Liver (tissue), 8 donors: ENCODE measurements at regions not wholly inside any gene's neighbourhood (a gene's known extent, or its start where the extent isn't known, plus 50 kb on each side); places are given as distances from the start of the nearest gene placed in this dataset.

Experiments
- DNase-seq: peaks from one replicate; pipeline ENCODE4 v3.0.0-alpha.2; 2017; ENCODE audit warnings: low spot score
- H3K27ac ChIP-seq, 2 donors: one replicate each; pipeline ENCODE4 v1.7.0; 2013; ENCODE audit warnings: inconsistent platforms in 2 of 2, low read length in 2 of 2, control low read depth in 1 of 2, low read depth in 1 of 2, mild to moderate bottlenecking in 1 of 2
- H3K27me3 ChIP-seq, 4 donors: one replicate each; pipeline versions ENCODE4 v1.6.1 to v1.7.0; 2013; ENCODE audit warnings: low read length in 3 of 4, inconsistent platforms in 1 of 4, mild to moderate bottlenecking in 1 of 4, moderate library complexity in 1 of 4; ENCODE audit not compliant: control insufficient read depth in 4 of 4, insufficient read depth in 4 of 4
- H3K36me3 ChIP-seq, 4 donors: one replicate each; pipeline versions ENCODE4 v1.6.1 to v1.7.0; 2013; ENCODE audit warnings: low read length in 3 of 4, mild to moderate bottlenecking in 3 of 4, low read depth in 1 of 4, moderate library complexity in 1 of 4; ENCODE audit not compliant: control insufficient read depth in 4 of 4, insufficient read depth in 3 of 4
- H3K4me1 ChIP-seq, 4 donors: one replicate each; pipeline versions ENCODE4 v1.6.1 to v1.7.0; 2013; ENCODE audit warnings: low read length in 3 of 4, mild to moderate bottlenecking in 3 of 4, moderate library complexity in 1 of 4; ENCODE audit not compliant: control insufficient read depth in 4 of 4, insufficient read depth in 4 of 4
- H3K4me3 ChIP-seq, 3 donors: one replicate each; pipeline versions ENCODE4 v1.6.1 to v1.7.0; 2013; ENCODE audit warnings: low read length in 3 of 3, control low read depth in 1 of 3, low read depth in 1 of 3, mild to moderate bottlenecking in 1 of 3
- H3K9ac ChIP-seq, 2 donors: one replicate each; pipeline ENCODE4 v1.7.0; 2013; ENCODE audit warnings: low read length in 2 of 2, mild to moderate bottlenecking in 2 of 2, moderate library complexity in 2 of 2, control low read depth in 1 of 2, low read depth in 1 of 2
- H3K9me3 ChIP-seq, 4 donors: one replicate each; pipeline versions ENCODE4 v1.6.1 to v1.7.0; 2013; ENCODE audit warnings: low read length in 3 of 4; ENCODE audit not compliant: control insufficient read depth in 4 of 4
- ATF3 ChIP-seq: IDR thresholded peaks from 2 replicates; pipeline ENCODE4 v1.6.1; 2016; ENCODE audit warnings: antibody characterized with exemption
- CTCF ChIP-seq: fragments of 150-350 bp; IDR thresholded peaks from 2 replicates; pipeline ENCODE4 v1.5.1; 2017; ENCODE audit warnings: improper control_type of control experiment, low read depth, low read length; ENCODE audit not compliant: missing input control
- EGR1 ChIP-seq, 2 donors: IDR thresholded peaks; 2 replicates each; pipeline ENCODE4 v1.6.1; 2016 to 2018; ENCODE audit warnings: antibody characterized with exemption in 2 of 2, low read depth in 2 of 2
- FOXA1 ChIP-seq: IDR thresholded peaks from 2 replicates; pipeline ENCODE4 v1.6.1; 2016; ENCODE audit warnings: antibody characterized with exemption
- FOXA2 ChIP-seq: IDR thresholded peaks from 2 replicates; pipeline ENCODE4 v1.6.1; 2016; ENCODE audit warnings: antibody characterized with exemption
- GABPA ChIP-seq, 2 donors: IDR thresholded peaks in 1 of 2; conservative IDR thresholded peaks in 1 of 2; 2 replicates each; pipeline ENCODE4 v1.6.1; 2016; ENCODE audit warnings: antibody characterized with exemption in 2 of 2, mild to moderate bottlenecking in 1 of 2, moderate library complexity in 1 of 2
- HNF4A ChIP-seq, 2 donors: conservative IDR thresholded peaks; 2 replicates each; pipeline ENCODE4 v1.6.1; 2016; ENCODE audit warnings: antibody characterized with exemption in 2 of 2, mild to moderate bottlenecking in 2 of 2
- HNF4G ChIP-seq: IDR thresholded peaks from 2 replicates; pipeline ENCODE4 v1.6.1; 2016; ENCODE audit warnings: antibody characterized with exemption
- JUND ChIP-seq, 2 donors: IDR thresholded peaks; 2 replicates each; pipeline ENCODE4 v1.6.1; 2016; ENCODE audit warnings: antibody characterized with exemption in 2 of 2
- NR2F2 ChIP-seq: IDR thresholded peaks from 2 replicates; pipeline ENCODE4 v1.6.1; 2016; ENCODE audit warnings: antibody characterized with exemption
- RAD21 ChIP-seq, 2 donors: IDR thresholded peaks; 2 replicates each; pipeline ENCODE4 v1.6.1; 2016; ENCODE audit warnings: antibody characterized with exemption in 2 of 2, mild to moderate bottlenecking in 2 of 2
- RXRA ChIP-seq, 2 donors: IDR thresholded peaks; 2 replicates each; pipeline ENCODE4 v1.6.1; 2017 to 2018; ENCODE audit warnings: antibody characterized with exemption in 2 of 2, mild to moderate bottlenecking in 1 of 2
- SP1 ChIP-seq: IDR thresholded peaks from 2 replicates; pipeline ENCODE4 v1.6.1; 2018; ENCODE audit warnings: antibody characterized with exemption, mild to moderate bottlenecking
- TAF1 ChIP-seq: conservative IDR thresholded peaks from 2 replicates; pipeline ENCODE4 v1.6.1; 2016; ENCODE audit warnings: antibody characterized with exemption, mild to moderate bottlenecking
- YY1 ChIP-seq: IDR thresholded peaks from 2 replicates; pipeline ENCODE4 v1.6.1; 2016; ENCODE audit warnings: antibody characterized with exemption, mild to moderate bottlenecking
- WGBS: extraction: QIAGEN DNeasy Blood & Tissue Kit; methylation state at CpG from one replicate; pipeline ENCODE4 v1.1.7; 2013; 5-methylcytosine and 5-hydroxymethylcytosine counted together
- TF ChIP-seq, protein P1 (sequence below): IDR thresholded peaks from 2 replicates; pipeline ENCODE4 v1.6.1; 2016; ENCODE audit warnings: antibody characterized with exemption
- TF ChIP-seq, protein P2 (sequence below): IDR thresholded peaks from 2 replicates; pipeline ENCODE4 v1.6.1; 2016; ENCODE audit warnings: antibody characterized with exemption, mild to moderate bottlenecking
- TF ChIP-seq, protein P3 (sequence below): IDR thresholded peaks from 2 replicates; pipeline ENCODE4 v1.6.1; 2016; ENCODE audit warnings: antibody characterized with exemption
- donor health status: healthy.
- donor health status: healthy.
- donor health status: healthy.
- donor health status: healthy.
- donor health status: healthy.

- no peaks in the 10 kb centered on the region for H3K4me1 ChIP-seq
- H3K9ac ChIP-seq = no peak overlapping the region
- WGBS = 97% methylated on average over 1 of the region's 1 CpG
- TF ChIP-seq TAF1 (no peak), JUND (IDR thresholded peaks at IDR 0.05) (no peak), HNF4A (conservative IDR thresholded peaks at IDR 0.05) (no peak), SP1 (no peak), FOXA1 (no peak), YY1 (no peak)
- TF ChIP-seq, protein P1, sequence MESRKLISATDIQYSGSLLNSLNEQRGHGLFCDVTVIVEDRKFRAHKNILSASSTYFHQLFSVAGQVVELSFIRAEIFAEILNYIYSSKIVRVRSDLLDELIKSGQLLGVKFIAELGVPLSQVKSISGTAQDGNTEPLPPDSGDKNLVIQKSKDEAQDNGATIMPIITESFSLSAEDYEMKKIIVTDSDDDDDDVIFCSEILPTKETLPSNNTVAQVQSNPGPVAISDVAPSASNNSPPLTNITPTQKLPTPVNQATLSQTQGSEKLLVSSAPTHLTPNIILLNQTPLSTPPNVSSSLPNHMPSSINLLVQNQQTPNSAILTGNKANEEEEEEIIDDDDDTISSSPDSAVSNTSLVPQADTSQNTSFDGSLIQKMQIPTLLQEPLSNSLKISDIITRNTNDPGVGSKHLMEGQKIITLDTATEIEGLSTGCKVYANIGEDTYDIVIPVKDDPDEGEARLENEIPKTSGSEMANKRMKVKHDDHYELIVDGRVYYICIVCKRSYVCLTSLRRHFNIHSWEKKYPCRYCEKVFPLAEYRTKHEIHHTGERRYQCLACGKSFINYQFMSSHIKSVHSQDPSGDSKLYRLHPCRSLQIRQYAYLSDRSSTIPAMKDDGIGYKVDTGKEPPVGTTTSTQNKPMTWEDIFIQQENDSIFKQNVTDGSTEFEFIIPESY = no peak
- TF ChIP-seq, protein P2, sequence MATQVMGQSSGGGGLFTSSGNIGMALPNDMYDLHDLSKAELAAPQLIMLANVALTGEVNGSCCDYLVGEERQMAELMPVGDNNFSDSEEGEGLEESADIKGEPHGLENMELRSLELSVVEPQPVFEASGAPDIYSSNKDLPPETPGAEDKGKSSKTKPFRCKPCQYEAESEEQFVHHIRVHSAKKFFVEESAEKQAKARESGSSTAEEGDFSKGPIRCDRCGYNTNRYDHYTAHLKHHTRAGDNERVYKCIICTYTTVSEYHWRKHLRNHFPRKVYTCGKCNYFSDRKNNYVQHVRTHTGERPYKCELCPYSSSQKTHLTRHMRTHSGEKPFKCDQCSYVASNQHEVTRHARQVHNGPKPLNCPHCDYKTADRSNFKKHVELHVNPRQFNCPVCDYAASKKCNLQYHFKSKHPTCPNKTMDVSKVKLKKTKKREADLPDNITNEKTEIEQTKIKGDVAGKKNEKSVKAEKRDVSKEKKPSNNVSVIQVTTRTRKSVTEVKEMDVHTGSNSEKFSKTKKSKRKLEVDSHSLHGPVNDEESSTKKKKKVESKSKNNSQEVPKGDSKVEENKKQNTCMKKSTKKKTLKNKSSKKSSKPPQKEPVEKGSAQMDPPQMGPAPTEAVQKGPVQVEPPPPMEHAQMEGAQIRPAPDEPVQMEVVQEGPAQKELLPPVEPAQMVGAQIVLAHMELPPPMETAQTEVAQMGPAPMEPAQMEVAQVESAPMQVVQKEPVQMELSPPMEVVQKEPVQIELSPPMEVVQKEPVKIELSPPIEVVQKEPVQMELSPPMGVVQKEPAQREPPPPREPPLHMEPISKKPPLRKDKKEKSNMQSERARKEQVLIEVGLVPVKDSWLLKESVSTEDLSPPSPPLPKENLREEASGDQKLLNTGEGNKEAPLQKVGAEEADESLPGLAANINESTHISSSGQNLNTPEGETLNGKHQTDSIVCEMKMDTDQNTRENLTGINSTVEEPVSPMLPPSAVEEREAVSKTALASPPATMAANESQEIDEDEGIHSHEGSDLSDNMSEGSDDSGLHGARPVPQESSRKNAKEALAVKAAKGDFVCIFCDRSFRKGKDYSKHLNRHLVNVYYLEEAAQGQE = no peak
- H3K27me3 ChIP-seq = no peaks in the 10 kb centered on the region
- no peaks in the 10 kb centered on the region for H3K36me3 ChIP-seq
- no peak for DNase-seq
- no peak overlapping the region for H3K4me3 ChIP-seq
- H3K27ac ChIP-seq = no peak overlapping the region
- no peaks in the 10 kb centered on the region for H3K9me3 ChIP-seq
Observed at GRCh38 chr21:16870103-16870502, 642.7 kb upstream of the CXADR start.

- no peak overlapping the region for H3K4me3 ChIP-seq
- H3K4me1 ChIP-seq = no peaks in the 10 kb centered on the region
- H3K27me3 ChIP-seq = no peaks in the 10 kb centered on the region
- H3K27ac ChIP-seq = no peak overlapping the region
- no peaks in the 10 kb centered on the region for H3K36me3 ChIP-seq
- no peak overlapping the region for H3K9ac ChIP-seq
- DNase-seq = no peak
- WGBS = 92% methylated on average over 1 of the region's 1 CpG
- no peaks in the 10 kb centered on the region for H3K9me3 ChIP-seq
- TF ChIP-seq FOXA1 (no peak), HNF4G (no peak), GABPA (IDR thresholded peaks at IDR 0.05 in 1 of 2, conservative IDR thresholded peaks at IDR 0.05 in 1 of 2) (no peak), CTCF (no peak), HNF4A (conservative IDR thresholded peaks at IDR 0.05) (no peak), NR2F2 (no peak), RAD21 (IDR thresholded peaks at IDR 0.05) (no peak), RXRA (IDR thresholded peaks at IDR 0.05) (no peak), FOXA2 (no peak), SP1 (no peak), EGR1 (IDR thresholded peaks at IDR 0.05; ENCODE audit: low read depth in 2 of 2) (no peak), ATF3 (no peak), YY1 (no peak), TAF1 (no peak)
- TF ChIP-seq, protein P1 = no peak
- TF ChIP-seq, protein P3, sequence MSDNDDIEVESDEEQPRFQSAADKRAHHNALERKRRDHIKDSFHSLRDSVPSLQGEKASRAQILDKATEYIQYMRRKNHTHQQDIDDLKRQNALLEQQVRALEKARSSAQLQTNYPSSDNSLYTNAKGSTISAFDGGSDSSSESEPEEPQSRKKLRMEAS = no peak
- TF ChIP-seq, protein P2 = no peak
Observed at GRCh38 chr21:16872616-16873015, 640.2 kb upstream of the CXADR start.
